NCI-H187 treated with DMSO at 0.1 percent for 48 hours (cell line): ENCODE measurements at regions not wholly inside any gene's neighbourhood (a gene's known extent, or its start where the extent isn't known, plus 50 kb on each side); places are given as distances from the start of the nearest gene placed in this dataset.

Source experiments
- DNase-seq: peaks from one replicate; lab custom pipeline; 2025; lab: John Stamatoyannopoulos, UW

- DNase-seq = no peak
Observed at GRCh38 chr5:2010940-2011339, 128.2 kb upstream of the IRX4 start.

GRCh38 chr5:2009986-2010914, 127.5 kb upstream of the IRX4 start:
- DNase-seq = no peak

- no peak for DNase-seq
Observed at GRCh38 chr5:2008851-2009629, 126.3 kb upstream of the IRX4 start.

DNA sequence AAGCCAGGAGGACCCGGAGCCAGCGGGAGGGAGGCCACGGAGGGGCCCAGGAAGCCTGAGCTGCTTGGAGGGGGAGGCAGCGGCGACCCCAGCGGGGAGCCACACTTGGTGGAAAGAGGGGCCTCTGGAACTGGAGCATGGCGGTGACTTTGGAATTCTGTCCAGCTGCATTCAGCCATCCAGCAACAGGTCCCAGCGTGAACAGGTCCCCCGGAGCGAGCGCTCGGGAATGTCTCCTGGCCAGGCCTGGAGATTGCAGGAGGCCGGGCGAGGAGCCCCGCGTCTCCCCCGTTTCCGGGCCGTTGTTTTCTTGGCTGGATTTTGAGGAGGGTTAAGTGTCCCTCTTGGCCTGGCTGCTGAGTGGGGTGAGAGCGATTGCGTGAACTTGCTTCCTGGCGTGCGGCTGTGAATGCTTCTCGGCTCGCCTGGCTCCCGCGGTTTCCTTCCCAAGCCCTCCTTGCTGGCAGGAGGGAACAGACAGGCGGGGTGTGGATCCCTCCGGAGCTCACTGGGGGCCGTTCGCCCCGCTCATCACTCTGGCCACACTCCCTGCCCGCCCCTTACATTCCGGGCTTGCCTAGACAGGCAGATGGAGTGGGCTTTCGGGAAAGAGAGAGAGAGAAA, 125.3 kb upstream of the IRX4 start:
- DNase-seq = no peak

GRCh38 chr5:2007496-2007877, 124.8 kb upstream of the IRX4 start:
- no peak for DNase-seq

DNA sequence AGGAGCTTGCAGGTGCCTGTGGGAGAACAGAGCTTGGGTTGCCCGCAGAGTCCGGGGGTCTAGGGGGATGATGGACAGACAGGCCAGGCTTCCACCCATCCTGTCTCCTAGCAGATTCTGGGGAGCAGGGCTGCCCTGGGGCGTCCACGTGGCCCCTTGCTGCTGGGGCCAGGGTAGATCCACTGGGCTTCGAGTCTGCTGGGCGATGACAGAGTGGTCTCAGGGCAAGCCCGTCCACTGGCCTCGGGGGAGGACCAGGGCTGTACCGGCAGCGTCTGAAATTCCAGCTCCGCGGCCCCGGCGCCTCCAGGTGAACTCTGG, 124.2 kb upstream of the IRX4 start:
- no peak for DNase-seq

DNA sequence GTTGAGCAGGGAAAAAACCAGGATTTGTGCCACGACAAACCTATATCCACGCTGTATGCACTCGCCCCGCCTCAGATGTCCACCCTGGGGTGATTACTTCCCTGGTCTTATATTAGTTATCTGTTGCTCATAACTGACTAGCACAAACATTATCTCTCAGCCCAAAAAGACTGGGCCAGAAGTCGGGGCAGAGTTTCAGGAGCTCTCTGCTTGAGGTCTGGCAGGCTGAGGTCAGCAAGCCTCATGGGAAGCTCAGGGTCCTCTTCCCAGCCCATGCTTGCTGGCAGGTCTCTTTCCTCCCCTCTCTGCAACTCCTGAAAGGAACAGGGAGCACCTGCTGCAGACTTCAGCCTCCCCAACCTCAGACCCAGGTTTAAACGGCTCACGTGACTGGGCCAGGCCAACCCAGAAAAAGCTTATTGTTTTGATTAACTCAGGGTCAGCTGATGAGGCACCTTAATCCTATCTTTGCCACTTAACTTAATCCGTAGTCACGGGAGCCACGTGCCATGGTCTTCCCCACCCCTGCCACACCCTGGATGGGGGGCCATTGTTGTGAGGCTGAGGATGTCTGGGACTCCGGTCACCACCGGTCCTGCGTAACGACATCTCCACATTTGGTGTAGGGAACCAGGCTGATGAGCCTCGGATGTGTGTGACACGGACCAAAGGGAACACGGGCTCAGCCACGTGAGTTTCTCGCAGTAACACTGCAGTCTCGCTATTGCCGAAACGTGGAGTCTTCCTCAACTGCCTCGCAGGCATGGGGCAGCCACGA, 123.7 kb upstream of the IRX4 start:
- no peak for DNase-seq

GRCh38 chr5:2005101-2006041, 122.6 kb upstream of the IRX4 start:
- DNase-seq = no peak

GRCh38 chr5:2003690-2004365, 121.1 kb upstream of the IRX4 start:
- DNase-seq = no peak

DNA sequence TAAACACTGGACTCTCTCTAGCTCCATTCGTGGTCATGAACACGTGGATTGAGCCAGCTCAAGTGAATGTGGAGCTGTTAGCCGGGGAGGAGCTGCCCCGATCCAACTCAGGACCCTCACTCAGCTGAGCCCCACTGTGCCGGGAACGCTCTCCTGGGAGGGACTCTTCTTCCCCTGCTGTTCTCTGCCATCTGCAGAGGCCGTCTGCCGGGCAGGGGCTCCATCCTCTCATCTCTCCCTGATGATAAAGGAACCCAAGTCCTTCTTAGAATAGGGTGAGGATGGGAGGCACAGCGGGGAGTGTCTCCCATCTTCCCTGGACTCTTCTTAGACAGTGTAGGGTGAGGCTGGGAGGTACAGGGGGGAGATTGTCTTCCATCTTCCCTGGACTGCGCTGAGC, 120.5 kb upstream of the IRX4 start:
- no peak for DNase-seq

GRCh38 chr5:2001300-2001699, 118.6 kb upstream of the IRX4 start:
- DNase-seq = no peak

GRCh38 chr5:2000591-2000990, 117.9 kb upstream of the IRX4 start:
- DNase-seq = no peak

DNA sequence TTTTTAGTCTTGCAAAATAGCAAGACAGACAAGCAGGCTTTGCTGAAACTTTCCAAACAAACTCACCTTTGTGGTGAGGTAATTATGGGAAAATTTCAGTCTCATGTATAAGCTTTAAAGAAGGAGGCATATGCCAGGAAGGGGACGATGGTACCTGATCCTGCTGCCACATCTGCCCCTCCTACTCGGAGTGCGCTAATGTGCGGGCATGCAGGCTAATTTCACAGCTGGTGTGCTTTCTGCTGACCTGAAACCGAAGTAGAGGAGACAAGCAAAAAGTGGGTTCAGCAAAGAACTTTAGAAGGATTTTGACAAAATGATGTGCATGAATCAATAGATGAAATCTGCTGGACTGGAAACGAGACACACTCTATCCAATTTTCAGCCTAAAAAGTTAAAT, 117.1 kb upstream of the IRX4 start:
- DNase-seq = no peak

GRCh38 chr5:1998716-1999317, 116.1 kb upstream of the IRX4 start:
- no peak for DNase-seq

GRCh38 chr5:1998348-1998669, 115.6 kb upstream of the IRX4 start:
- DNase-seq = no peak

GRCh38 chr5:1997640-1998347, 115.1 kb upstream of the IRX4 start:
- no peak for DNase-seq

DNA sequence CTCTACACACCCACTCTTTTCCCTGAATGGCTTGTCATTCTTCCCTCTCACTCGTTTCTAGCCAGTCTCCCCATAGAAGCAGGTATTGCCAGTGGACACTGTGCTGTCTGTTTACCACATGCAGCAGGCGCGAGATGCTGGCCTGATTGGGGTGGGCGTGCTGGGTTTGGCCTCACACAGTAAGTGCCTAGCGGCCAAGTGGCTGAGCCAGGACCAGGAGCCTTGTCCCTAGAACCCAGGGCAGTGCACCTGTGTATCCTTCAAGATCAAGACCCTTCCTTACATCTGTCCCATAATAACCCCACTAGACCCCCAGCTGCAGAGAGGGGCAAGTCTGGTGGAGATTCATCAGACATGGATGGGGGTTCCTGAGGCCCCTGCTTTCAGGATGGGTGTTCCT, 112.8 kb upstream of the IRX4 start:
- DNase-seq = no peak

GRCh38 chr5:1987471-1987870, 104.7 kb upstream of the IRX4 start:
- DNase-seq = no peak

- no peak for DNase-seq
Observed at GRCh38 chr5:1985781-1986180, 103.1 kb upstream of the IRX4 start.
